ENCODE measurements at regions not wholly inside any gene's neighbourhood (a gene's known extent, or its start where the extent isn't known, plus 50 kb on each side); places are given as distances from the start of the nearest gene placed in this dataset.

DNA sequence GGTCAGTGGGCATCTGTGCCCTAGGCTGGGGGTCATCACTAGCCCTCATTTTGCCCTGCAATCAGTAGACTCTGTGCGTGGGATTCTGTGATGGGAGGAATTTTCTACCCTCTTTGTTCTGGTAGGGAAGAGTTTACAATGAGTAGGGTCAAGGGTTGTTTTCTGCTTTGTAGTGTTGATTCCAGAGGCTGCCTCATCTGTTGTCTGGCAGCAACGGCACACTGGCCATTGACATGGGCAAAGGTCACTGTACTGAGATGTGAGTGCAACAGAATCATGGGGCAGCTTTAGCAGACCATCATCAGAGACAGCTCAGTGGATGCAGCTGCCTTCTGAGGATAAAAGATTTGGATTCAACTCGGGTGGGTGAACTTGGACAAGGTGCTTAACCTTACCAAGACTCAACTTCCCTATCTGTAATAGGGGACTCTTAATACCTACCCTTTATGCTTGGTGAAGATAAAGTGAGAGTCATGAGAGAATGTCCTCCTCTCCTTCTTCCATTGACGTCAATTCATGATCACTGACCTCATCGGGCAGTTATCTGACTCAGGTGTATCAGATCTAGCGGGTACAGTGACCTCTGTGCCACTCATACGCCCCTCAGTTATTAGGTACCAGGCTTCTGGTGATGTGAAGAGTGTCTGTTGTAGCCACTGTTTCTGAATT is 127.5 kb downstream of the RPLP1 start:
- no peak for TF ChIP-seq CTCF (IDR thresholded peaks at IDR 0.05)
- no peak for TF ChIP-seq POLR2A (IDR thresholded peaks at IDR 0.05)

Measured in thyroid gland (tissue), 4 donors.